ENCODE measurements at regions not wholly inside any gene's neighbourhood (a gene's known extent, or its start where the extent isn't known, plus 50 kb on each side); places are given as distances from the start of the nearest gene placed in this dataset.
"Not testable (repeated sequence)": the region's sequence is repeated elsewhere in the genome, so short reads cannot be mapped to it uniquely, and the experiment has no call there.

DNA sequence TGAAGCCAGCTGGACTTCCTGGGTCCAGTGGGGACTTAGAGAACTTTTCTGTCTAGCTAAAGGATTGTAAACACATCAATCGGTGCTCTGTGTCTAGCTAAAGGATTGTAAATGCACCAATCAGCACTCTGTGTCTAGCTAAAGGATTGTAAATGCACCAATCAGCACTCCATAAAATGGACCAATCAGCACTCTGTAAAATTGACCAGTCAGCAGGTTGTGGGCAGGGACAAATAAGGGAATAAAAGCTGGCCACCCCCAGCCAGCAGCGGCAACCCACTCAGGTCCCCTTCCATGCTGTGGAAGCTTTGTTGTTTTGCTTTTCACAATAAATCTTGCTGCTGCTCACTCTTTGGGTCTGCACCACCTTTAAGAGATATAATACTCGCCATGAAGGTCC lies 622.6 kb downstream of the IPMK start:
- TF ChIP-seq, protein P1, sequence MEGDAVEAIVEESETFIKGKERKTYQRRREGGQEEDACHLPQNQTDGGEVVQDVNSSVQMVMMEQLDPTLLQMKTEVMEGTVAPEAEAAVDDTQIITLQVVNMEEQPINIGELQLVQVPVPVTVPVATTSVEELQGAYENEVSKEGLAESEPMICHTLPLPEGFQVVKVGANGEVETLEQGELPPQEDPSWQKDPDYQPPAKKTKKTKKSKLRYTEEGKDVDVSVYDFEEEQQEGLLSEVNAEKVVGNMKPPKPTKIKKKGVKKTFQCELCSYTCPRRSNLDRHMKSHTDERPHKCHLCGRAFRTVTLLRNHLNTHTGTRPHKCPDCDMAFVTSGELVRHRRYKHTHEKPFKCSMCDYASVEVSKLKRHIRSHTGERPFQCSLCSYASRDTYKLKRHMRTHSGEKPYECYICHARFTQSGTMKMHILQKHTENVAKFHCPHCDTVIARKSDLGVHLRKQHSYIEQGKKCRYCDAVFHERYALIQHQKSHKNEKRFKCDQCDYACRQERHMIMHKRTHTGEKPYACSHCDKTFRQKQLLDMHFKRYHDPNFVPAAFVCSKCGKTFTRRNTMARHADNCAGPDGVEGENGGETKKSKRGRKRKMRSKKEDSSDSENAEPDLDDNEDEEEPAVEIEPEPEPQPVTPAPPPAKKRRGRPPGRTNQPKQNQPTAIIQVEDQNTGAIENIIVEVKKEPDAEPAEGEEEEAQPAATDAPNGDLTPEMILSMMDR (optimal IDR thresholded peaks at IDR 0.05 in 1 of 3, IDR thresholded peaks at IDR 0.05 in 1 of 3, conservative IDR thresholded peaks at IDR 0.05 in 1 of 3; ENCODE audit: extremely low read depth in 1 of 3, insufficient read depth in 2 of 3, low read length in 3 of 3): not testable (repeated sequence)
- TF ChIP-seq EZH2 (IDR thresholded peaks at IDR 0.05; ENCODE audit: low read length): not testable (repeated sequence)

Measured in keratinocyte (primary cell).